Left renal cortex interstitium (tissue), 4 donors: ENCODE measurements at regions not wholly inside any gene's neighbourhood (a gene's known extent, or its start where the extent isn't known, plus 50 kb on each side); places are given as distances from the start of the nearest gene placed in this dataset.

Experiments used
- DNase-seq, 4 donors: peaks; one replicate each; pipeline ENCODE4 v3.0.0-alpha.2; 2013; ENCODE audit warnings: low read depth in 4 of 4, low spot score in 2 of 4, missing footprints in 1 of 4

DNA sequence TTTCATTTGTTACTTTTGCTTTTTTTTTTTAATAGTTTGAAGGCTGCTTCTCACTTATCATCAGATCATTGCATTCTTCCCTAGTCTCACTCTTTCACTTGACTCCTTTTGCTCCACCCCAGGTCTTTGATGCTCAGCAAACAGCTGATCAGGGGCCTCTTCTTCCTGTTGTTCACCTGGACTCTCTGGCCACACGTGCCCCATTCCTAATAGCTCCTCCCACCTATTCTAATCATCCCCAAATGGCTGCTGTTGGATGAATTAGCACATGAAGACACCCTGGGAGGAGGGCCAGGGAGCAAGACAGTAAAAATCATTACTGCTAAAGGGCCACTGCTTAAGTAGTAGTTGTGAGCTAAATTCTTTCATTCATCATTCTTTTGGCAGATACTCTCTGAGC is 119.5 kb downstream of the MAB21L3 start:
- no peak for DNase-seq

- DNase-seq, result no peak
Observed at GRCh38 chr1:116231752-116232151, 120.6 kb downstream of the MAB21L3 start.

DNA sequence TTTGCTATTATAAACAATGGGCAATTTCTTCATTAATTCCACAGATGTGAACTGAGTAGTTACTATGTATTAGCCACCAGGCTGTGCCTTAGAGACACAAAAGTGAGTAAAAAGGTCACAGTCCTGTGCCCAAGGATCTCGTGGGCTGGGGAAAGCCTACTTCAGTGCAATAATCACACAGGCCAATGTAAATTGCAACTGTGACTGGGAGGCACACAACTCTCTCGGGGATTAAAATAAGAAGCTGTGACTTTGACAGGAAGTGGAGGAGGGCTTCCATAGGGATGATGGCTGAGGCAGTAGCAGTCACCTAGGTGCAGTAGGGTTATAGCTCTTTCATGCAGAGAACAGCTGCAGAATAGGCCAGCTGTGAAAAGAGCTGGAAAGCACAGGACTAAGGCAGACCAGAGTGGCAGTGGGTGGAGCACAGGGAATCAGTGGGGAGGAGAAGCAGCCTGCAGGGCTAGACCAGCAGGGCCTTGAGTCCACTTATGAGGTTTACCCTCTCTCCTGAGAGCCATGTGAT is 121.9 kb downstream of the MAB21L3 start:
- no peak for DNase-seq

DNA sequence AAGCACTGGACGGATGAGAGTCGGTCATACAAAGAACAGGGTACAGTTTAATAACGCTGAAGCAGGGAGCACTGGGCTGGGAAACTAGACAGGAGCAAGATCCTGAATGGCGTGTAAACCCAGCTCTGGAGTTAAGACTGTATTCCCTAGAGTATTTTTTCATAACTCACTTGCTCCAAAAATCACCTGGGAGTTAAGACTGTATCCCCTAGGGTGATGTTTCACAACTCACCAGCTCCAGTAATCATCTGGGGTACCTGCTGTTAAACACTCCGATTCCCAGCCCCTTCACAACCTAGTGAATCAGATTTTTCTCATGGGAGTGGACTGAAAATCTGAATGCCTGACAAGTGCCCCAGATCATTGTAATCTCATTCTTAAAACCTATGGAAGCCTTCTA is 123.2 kb downstream of the MAB21L3 start:
- no peak for DNase-seq

DNA sequence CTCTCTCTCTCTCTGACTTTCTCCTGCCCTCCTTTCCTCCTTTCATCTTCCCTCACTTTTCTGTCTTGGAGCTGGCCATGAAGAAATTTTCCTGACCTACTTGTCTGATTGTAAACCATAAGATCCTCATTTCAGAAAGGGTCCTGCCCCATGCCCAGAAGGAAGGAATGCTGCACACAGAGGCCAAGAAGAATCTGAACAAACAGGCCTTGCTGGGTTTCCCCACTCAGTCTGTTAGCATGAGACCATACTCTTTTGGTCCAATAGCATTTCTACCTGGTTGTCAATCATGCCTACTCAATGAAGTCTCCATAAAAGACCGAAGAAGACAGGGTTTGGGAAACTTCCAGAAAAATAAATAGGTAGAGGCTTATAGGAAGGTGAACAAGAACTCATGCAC is 128.7 kb downstream of the MAB21L3 start:
- DNase-seq, result no peak

GRCh38 chr1:116242741-116243140 is 130.3 kb upstream of the ATP1A1 start:
- DNase-seq, result no peak

DNA sequence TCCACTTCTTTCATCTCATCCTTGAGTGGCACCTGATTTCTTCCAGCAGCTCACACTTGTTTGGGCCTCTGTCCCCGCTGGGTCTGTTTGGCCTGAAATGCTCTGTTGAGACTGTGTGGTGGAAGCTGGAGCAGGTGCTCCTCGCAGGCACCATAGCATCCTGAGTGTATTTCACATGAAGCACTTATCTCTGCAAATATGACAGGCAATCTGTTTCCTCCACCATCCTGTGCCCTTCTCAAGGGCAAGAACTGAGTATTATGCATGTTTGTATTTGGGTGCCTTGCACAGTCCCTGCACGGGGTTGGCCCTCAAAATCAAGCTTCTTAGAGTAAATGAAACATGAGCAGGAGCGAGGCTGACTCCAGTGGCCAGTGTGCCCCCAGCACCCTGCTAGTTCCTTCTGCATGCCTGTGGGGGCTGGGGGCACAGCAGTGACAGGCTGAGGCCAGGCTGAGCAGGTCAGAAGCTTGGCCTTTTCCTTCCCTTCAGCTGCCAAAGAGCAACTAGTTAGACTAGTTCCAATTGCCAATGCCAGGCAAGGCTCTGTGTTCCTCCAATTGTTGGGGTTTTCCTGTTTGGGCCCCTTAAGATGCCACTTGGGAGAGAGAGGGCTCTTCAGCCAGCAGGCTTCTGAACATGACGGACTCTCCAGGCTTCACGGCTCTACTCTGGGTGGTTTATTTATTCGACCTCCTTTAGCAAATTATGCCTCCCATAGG is 129.6 kb upstream of the ATP1A1 start:
- DNase-seq, result no peak

GRCh38 chr1:116246174-116246573 is 126.9 kb upstream of the ATP1A1 start:
- no peak for DNase-seq

DNA sequence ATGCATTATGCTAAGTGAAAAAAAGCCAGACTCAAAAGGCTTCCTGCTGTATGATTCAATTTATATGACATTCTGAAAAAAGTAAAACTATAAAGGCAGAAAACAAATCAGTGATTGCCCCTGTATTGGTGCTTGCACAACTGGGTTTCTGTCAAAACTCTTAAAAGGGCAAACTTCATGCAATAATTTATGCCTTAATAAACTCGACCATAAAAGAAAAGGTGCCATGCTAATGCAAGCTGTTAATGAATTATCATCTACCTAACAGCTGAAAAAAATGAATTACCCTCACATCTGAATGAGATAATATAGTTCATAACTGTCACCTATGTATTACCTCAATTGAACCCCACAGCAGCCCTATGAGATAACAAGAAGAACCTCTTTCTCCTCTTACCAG is 120.8 kb upstream of the ATP1A1 start:
- DNase-seq, result no peak

DNA sequence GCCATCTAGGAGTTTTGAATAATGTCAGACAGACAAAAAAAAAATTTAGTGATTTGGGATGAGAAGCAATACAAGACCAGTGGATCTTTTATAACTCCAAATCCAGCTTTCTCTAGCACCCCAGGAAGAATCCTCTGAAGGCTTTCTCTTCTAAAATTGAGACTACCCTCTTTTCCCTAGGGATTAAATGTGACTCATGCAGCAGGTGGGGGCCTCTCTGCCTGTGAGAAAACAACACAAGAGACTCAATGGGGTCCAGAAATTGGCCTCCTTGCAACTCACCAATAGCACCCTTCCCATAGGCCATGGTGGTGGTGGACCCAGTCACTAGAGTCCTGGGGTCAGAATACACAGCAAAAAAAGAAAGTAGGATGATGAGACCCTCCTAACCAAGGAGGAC is 120.3 kb upstream of the ATP1A1 start:
- no peak for DNase-seq

DNA sequence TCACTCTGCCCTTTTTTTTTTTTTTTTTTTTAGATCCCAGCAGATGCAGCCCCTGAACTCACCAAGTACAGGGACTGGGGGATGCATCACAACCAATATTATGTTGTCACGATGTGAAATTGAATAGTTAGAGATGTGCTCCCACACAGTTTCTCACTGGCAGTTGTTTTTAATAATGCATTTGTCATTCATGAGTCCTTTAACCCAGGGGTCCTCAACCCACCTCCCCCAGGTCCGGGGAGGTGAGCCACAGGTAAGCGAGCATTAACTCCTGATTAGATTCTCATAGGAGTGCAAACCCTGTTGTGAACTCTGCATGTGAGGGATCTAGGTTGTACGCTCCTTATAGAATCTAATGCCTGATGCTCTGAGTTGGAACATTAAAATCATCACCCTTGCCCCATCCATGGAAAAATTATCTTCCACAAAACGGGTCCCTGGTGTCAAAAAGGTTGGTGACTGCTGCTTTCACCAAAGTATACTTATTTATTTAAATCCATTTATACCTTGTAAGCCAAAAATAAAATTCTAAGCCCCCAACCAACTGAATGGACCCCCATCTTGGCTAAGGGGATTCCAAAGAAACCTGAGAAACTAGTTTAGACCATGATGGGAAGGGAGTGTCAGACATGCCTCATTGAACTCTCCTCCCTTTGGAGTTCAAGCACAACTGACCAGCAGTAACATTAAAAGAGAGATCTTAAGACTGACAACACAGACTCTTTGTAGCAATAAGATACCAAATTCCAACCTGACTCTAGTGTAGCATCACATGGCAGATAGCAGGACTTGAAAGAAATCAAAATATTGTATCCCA is 119.3 kb upstream of the ATP1A1 start:
- DNase-seq, result peak; percentile 26 to 55 (median 48)

- no peak for DNase-seq
Observed at GRCh38 chr1:116254776-116255175, 118.3 kb upstream of the ATP1A1 start.

- DNase-seq, result no peak
Observed at GRCh38 chr1:116255486-116256285, 117.4 kb upstream of the ATP1A1 start.

GRCh38 chr1:116256286-116256649 is 116.8 kb upstream of the ATP1A1 start:
- no peak for DNase-seq

GRCh38 chr1:116256875-116257274 is 116.2 kb upstream of the ATP1A1 start:
- no peak for DNase-seq

DNA sequence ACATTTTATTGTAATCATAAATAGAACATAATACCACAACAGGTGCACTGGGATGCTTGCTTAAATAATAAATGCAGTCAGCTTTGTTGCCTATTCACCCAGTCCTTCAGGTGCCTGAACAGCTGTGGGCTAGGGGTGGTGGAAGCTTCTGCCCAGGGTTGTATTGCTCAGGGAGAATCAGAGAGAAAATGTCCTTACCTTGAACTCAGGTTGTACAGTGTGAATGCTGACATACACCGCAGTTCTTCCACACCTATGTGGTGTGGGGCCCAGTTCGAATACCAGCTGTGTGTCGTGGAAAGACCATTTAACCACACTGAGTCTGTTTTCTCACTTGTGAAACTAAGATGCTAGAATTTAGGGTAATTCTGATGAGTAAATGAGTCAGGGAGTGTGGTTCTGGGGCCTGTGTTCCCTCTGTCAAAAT is 115.7 kb upstream of the ATP1A1 start:
- DNase-seq, result no peak

GRCh38 chr1:116257836-116258235 is 115.2 kb upstream of the ATP1A1 start:
- no peak for DNase-seq

GRCh38 chr1:116258668-116259419 is 114.2 kb upstream of the ATP1A1 start:
- DNase-seq, result no peak

DNA sequence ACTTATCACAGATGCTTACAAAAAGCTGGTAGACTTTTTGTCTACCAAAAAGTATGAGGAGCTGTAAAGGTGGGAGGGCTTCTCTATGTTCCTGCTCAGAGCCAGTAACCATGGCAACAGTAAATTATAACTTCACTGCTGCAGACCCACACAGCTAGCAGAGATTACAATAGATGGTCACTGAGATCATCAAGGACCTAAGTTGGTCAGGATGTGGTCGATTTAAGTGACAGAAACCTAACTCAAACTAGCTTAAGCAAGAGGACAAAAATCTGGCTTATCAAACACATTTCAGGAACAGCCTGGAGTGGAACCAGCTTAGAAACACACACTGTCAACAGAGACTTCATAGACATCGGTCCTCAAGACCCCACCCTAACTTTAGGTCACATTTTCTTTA is 113.4 kb upstream of the ATP1A1 start:
- no peak for DNase-seq

DNA sequence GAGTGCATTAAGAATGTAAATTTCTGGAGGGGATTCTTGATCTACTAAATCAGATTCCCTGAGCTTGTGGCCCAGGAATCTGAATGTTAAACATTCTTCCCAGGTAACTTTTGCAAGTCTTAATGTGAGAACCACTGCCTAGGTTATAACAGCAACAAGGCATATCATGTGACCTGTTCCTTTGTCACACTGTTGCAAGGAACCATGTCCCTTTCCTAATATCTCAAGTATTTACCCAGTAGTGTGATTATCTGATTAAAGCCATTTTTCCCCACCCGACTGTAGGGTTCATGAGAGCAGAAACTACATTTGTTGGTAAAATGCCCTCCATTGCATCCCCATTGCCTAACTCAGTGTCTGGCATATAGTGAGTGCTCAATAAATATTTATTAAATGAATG is 112.9 kb upstream of the ATP1A1 start:
- no peak for DNase-seq
